OCI-LY1 (cell line): ENCODE measurements at regions not wholly inside any gene's neighbourhood (a gene's known extent, or its start where the extent isn't known, plus 50 kb on each side); places are given as distances from the start of the nearest gene placed in this dataset.

ENCODE experiments used
- CTCF ChIP-seq: fragments of 200-600 bp; sonication (generic), shearing (Covaris generic); IDR thresholded peaks from 2 replicates; pipeline ENCODE4 v1.5.1; 2017; ENCODE audit warnings: mild to moderate bottlenecking, antibody characterized with exemption, low read length, moderate library complexity, mixed read lengths
- EZH2 ChIP-seq: fragments of 200-600 bp; sonication (generic), shearing (Covaris generic); IDR thresholded peaks from 2 replicates; pipeline ENCODE4 v1.8.0; 2017; ENCODE audit warnings: borderline replicate concordance, mixed run types, mild to moderate bottlenecking, antibody characterized with exemption, low read length, moderate library complexity, mixed read lengths

- TF ChIP-seq CTCF (no peak), EZH2 (no peak)
These were observed 677.2 kb upstream of the INTU start for GRCh38 chr4:126955292-126956183.
